GM18873 (cell line): ENCODE measurements at regions not wholly inside any gene's neighbourhood (a gene's known extent, or its start where the extent isn't known, plus 50 kb on each side); places are given as distances from the start of the nearest gene placed in this dataset.

Source experiments
- ATAC-seq: cut with Tn5 transposase; IDR thresholded peaks from one replicate; pipeline ENCODE4 v1.9.1; 2021; ENCODE audit warnings: mild to moderate bottlenecking, moderate library complexity, moderate number of reproducible peaks; ENCODE audit not compliant: unreplicated experiment, low FRiP score

- no peak for ATAC-seq
Observed at GRCh38 chr2:44116319-44116718, 52.4 kb upstream of the PPM1B start.

GRCh38 chr2:44118257-44118656 lies 50.4 kb upstream of the PPM1B start:
- no peak for ATAC-seq
